ENCODE measurements at regions not wholly inside any gene's neighbourhood (a gene's known extent, or its start where the extent isn't known, plus 50 kb on each side); places are given as distances from the start of the nearest gene placed in this dataset.

GRCh38 chr4:97144199-97144598 lies 999.1 kb downstream of the STPG2 start:
- H3K4me3 ChIP-seq (ENCODE audit: low read depth, low read length) = no peak overlapping the region
- TF ChIP-seq CTCF (IDR thresholded peaks at IDR 0.05; ENCODE audit: insufficient read depth, low read length) = no peak
- no peak for DNase-seq (ENCODE audit: low read depth)

- no peak for DNase-seq (ENCODE audit: low read depth)
- no peak for TF ChIP-seq CTCF (IDR thresholded peaks at IDR 0.05; ENCODE audit: insufficient read depth, low read length)
- H3K4me3 ChIP-seq (ENCODE audit: low read depth, low read length) = no peak overlapping the region
Measured at GRCh38 chr4:97150966-97151365, 992.3 kb downstream of the STPG2 start.

GRCh38 chr4:97152149-97152548 lies 991.1 kb downstream of the STPG2 start:
- no peak for TF ChIP-seq CTCF (IDR thresholded peaks at IDR 0.05; ENCODE audit: insufficient read depth, low read length)
- no peak overlapping the region for H3K4me3 ChIP-seq (ENCODE audit: low read depth, low read length)
- no peak for DNase-seq (ENCODE audit: low read depth)

GRCh38 chr4:97153042-97153441 lies 990.2 kb downstream of the STPG2 start:
- H3K4me3 ChIP-seq (ENCODE audit: low read depth, low read length) = no peak overlapping the region
- DNase-seq (ENCODE audit: low read depth) = no peak
- no peak for TF ChIP-seq CTCF (IDR thresholded peaks at IDR 0.05; ENCODE audit: insufficient read depth, low read length)

GRCh38 chr4:97159625-97160024 lies 983.7 kb downstream of the STPG2 start:
- no peak for DNase-seq (ENCODE audit: low read depth)
- TF ChIP-seq CTCF (IDR thresholded peaks at IDR 0.05; ENCODE audit: insufficient read depth, low read length) = no peak
- H3K4me3 ChIP-seq (ENCODE audit: low read depth, low read length) = no peak overlapping the region

- H3K4me3 ChIP-seq (ENCODE audit: low read depth, low read length) = no peak overlapping the region
- DNase-seq (ENCODE audit: low read depth) = no peak
- TF ChIP-seq CTCF (IDR thresholded peaks at IDR 0.05; ENCODE audit: insufficient read depth, low read length) = no peak
Measured at GRCh38 chr4:97185233-97185632, 958.0 kb downstream of the STPG2 start.

- H3K4me3 ChIP-seq (ENCODE audit: low read depth, low read length) = no peak overlapping the region
- TF ChIP-seq CTCF (IDR thresholded peaks at IDR 0.05; ENCODE audit: insufficient read depth, low read length) = no peak
- DNase-seq (ENCODE audit: low read depth) = no peak
Measured at GRCh38 chr4:97197106-97197505, 946.2 kb downstream of the STPG2 start.

Data from fibroblast of the aortic adventitia (primary cell).